Omental fat pad (tissue), 3 donors: ENCODE measurements at regions not wholly inside any gene's neighbourhood (a gene's known extent, or its start where the extent isn't known, plus 50 kb on each side); places are given as distances from the start of the nearest gene placed in this dataset.

Source experiments
- ATAC-seq: fragments of 150-250 bp; one replicate; pipeline ENCODE4 v1.9.1; 2016; ENCODE audit warnings: mild to moderate bottlenecking, moderate library complexity; ENCODE audit not compliant: low FRiP score
- DNase-seq: peaks from one replicate; pipeline ENCODE4 v3.0.0-alpha.2; 2019; ENCODE audit warnings: low spot score
- TF ChIP-seq, protein P1 (sequence below), 3 donors: fragments of 450-650 bp; IDR thresholded peaks; one replicate each; pipeline ENCODE4 v1.5.1; 2016 to 2017; ENCODE audit warnings: antibody characterized with exemption in 3 of 3, mild to moderate bottlenecking in 3 of 3, moderate library complexity in 2 of 3

DNA sequence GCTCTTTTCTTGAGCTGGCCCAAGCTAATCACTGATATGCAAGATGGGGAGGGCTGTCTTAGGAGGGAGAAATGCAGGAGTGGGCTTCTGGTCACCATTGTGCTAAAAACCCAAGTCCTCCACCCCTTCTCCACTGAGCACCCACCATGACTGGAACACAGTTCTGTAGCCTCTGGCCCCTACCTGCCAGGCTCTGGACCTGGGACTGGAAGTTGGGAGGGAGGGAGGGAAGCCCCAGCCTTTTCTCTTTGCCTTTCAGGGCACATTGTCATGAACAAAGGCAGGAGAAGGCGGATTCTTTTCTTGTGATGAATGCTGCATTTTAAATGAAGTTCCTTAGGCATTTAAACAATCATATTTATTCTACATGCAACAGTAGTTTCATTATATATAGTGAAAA is 559.1 kb upstream of the TRPC7 start:
- DNase-seq (no peak), ATAC-seq (no peak)
- TF ChIP-seq, protein P1, sequence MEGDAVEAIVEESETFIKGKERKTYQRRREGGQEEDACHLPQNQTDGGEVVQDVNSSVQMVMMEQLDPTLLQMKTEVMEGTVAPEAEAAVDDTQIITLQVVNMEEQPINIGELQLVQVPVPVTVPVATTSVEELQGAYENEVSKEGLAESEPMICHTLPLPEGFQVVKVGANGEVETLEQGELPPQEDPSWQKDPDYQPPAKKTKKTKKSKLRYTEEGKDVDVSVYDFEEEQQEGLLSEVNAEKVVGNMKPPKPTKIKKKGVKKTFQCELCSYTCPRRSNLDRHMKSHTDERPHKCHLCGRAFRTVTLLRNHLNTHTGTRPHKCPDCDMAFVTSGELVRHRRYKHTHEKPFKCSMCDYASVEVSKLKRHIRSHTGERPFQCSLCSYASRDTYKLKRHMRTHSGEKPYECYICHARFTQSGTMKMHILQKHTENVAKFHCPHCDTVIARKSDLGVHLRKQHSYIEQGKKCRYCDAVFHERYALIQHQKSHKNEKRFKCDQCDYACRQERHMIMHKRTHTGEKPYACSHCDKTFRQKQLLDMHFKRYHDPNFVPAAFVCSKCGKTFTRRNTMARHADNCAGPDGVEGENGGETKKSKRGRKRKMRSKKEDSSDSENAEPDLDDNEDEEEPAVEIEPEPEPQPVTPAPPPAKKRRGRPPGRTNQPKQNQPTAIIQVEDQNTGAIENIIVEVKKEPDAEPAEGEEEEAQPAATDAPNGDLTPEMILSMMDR (IDR thresholded peaks at IDR 0.05): no peak

DNA sequence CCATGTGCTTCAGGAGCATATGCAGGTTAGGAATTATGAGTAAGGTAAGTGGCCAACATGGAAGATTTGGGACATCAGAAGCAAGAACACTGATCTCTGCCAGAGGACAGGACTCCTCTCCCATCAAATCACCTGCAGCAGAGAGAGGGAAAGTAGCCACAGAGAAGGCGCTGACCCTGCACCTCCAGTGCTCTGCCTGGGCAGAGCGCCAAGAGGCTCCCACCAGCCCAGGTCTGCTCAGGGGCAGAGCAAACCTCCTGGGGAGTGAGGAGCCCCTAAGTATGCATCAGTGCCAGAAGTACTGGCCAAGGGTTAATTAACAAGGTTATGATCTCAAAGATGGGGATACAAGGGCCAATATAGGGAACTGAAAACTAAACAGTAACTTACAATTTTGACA is 545.3 kb upstream of the TRPC7 start:
- TF ChIP-seq, protein P1 (IDR thresholded peaks at IDR 0.05): no peak
- no peak for DNase-seq
- ATAC-seq: no peak

DNA sequence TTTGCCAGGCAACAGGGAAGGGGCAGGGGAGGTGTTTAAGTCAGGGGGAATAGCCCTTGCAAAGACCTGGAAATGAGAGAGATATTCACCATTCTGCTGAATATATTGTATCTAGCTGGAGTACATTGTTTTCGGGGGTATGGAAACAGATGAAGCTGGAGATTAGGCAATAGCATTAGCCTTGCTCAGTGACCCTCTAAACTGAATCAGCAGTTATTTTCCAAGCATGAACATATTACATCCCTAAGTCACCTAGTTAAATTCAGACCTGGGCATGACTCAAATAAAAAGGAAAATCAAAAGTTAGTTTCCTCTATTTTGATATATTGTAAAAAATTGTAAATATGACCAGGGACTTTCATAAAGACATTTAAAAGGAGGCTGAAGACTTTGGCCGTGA is 544.6 kb upstream of the TRPC7 start:
- ATAC-seq (no peak), DNase-seq (no peak)
- TF ChIP-seq, protein P1 (IDR thresholded peaks at IDR 0.05): no peak

DNA sequence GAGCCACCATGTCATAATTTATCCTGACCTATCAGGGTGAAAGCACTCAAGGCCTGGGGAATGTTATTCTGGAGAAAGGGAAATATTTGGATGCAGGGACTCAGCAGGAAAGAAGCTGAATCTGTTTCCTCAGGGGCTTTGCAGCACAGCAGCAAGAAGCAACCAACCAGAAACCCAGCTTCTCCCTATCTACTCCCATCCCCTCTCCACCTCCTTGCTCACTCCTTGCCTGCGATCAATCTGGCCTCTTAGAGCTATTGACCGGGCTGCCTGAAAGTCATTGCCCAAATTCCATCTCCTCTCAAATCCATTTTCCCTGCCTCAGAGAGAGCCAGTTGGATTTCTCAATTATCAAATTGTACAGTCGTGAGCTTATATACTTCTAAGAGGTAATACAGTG is 542.0 kb upstream of the TRPC7 start:
- ATAC-seq (no peak), DNase-seq (no peak)

DNA sequence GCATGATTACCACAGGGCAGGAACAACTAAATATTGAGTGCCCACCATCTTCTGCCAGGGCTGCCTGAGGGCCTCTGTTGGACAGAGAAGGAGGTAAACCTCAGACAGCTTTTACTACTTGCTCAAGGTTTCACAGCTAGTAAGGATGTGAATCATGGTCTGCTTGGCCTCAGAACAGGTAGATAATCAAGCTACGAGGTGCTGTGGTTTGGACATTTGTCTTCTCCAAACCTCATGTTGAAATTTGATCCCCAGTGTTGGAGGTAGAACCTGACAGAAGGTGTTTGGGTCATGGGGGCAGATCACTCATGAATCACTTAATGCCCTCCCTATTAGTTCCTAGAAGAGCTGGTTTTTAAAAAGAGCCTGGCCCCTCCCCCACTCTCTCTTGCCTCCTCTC is 541.2 kb upstream of the TRPC7 start:
- TF ChIP-seq, protein P1 (IDR thresholded peaks at IDR 0.05): no peak
- no peak for ATAC-seq
- DNase-seq: no peak

More for the DNA sequence above, 542.0 kb upstream of the TRPC7 start:
- TF ChIP-seq, protein P1 (IDR thresholded peaks at IDR 0.05): no peak

DNA sequence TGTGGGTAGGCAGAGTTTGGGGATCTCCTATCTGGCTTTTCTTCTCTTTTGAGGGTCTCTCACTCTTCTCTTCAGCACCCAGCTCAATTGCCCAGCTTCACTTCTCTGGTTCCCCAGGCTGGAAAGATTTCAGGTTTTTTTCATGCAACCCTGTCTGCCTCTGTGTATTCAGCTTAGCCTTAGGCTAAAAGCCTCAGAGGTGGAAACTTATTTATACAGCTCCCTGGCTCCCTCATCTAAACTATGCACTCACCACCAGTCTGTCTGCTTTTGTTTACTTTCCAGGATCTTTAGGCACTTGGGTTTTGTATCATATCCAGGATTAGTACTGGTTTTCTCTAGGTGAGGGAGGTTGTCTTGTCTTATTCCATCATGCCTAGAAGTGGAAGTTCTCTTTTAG is 540.2 kb upstream of the TRPC7 start:
- no peak for DNase-seq
- ATAC-seq: no peak
- TF ChIP-seq, protein P1 (IDR thresholded peaks at IDR 0.05): no peak

DNA sequence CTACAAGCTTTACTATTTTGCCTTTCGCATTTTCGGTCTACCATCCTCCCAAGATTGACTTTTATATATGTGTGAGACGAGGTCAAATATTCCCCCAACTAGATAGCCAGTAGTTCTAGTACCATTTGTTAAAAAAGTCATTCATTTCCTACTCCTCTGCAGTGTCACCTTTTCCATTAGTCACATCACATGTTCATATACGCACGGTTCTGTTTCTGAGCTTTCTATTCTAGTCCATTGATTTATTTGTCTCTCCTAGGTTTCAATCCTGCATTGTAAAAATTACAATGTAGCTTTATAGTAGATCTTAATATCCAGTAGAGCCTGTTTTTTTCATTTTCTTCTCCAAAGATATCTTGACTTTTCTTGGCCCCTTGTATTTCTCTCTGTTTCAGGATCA is 528.7 kb upstream of the TRPC7 start:
- ATAC-seq (no peak), DNase-seq (no peak)
- TF ChIP-seq, protein P1 (IDR thresholded peaks at IDR 0.05): no peak
